ENCODE measurements at regions not wholly inside any gene's neighbourhood (a gene's known extent, or its start where the extent isn't known, plus 50 kb on each side); places are given as distances from the start of the nearest gene placed in this dataset.

DNA sequence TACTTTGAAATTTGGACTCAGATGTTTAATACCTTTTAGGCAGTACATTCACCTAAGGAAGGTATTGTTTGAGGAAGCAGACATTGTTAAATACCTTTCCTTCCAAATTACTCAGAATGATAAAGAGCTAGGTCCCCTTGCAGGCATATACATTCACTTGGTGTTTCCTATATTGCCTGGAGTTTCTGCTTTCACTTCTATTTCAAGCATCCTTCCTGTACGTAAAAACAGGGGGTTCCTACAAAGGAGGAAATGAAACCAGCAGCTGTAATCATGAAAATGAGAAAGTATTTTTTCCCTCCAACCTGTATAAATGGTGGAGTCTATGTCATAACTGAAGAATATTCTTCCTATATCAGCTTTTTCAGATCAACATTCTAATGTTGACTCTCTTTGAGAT is 90.4 kb upstream of the RASGEF1B start:
- H3K4me1 ChIP-seq (ENCODE audit: control insufficient read depth, insufficient read depth, low read length): no peaks in the 10 kb centered on the region
- no peak overlapping the region for H3K4me3 ChIP-seq (ENCODE audit: low read length)
- H3K4me3 Mint-ChIP-seq: no peak overlapping the region
- H3K27ac Mint-ChIP-seq: no peak overlapping the region
- WGBS, 2 experiments (ENCODE audit: insufficient coverage in 1 of 2, insufficient read length in 1 of 2): 100% methylated on average over 1 of the region's 1 CpG; no CpG with 5 or more reads in 1 of the 2 experiments
- H3K27me3 Mint-ChIP-seq (ENCODE audit: insufficient read depth): peaks cover 44% of the 10 kb centered on the region
- no peak overlapping the region for H3K9ac ChIP-seq (ENCODE audit: extremely low read depth, low read length, poor library complexity, severe bottlenecking)
- peaks cover 15% of the 10 kb centered on the region for H3K4me1 Mint-ChIP-seq
- H3K27me3 ChIP-seq (ENCODE audit: control insufficient read depth, insufficient read depth, low read length, poor library complexity, severe bottlenecking): peaks cover 67% of the 10 kb centered on the region
- H3K9me3 ChIP-seq (ENCODE audit: control insufficient read depth, low read length): no peaks in the 10 kb centered on the region
- no peaks in the 10 kb centered on the region for H3K9me3 Mint-ChIP-seq
- no peaks in the 10 kb centered on the region for H3K36me3 ChIP-seq (ENCODE audit: control insufficient read depth, insufficient read depth, low read length)
- no peak for DNase-seq
- TF ChIP-seq, protein P1, sequence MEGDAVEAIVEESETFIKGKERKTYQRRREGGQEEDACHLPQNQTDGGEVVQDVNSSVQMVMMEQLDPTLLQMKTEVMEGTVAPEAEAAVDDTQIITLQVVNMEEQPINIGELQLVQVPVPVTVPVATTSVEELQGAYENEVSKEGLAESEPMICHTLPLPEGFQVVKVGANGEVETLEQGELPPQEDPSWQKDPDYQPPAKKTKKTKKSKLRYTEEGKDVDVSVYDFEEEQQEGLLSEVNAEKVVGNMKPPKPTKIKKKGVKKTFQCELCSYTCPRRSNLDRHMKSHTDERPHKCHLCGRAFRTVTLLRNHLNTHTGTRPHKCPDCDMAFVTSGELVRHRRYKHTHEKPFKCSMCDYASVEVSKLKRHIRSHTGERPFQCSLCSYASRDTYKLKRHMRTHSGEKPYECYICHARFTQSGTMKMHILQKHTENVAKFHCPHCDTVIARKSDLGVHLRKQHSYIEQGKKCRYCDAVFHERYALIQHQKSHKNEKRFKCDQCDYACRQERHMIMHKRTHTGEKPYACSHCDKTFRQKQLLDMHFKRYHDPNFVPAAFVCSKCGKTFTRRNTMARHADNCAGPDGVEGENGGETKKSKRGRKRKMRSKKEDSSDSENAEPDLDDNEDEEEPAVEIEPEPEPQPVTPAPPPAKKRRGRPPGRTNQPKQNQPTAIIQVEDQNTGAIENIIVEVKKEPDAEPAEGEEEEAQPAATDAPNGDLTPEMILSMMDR (conservative IDR thresholded peaks at IDR 0.05): no peak
- H3K36me3 Mint-ChIP-seq (ENCODE audit: low read depth): no peaks in the 10 kb centered on the region
- H3K27ac ChIP-seq (ENCODE audit: low read depth, low read length): no peak overlapping the region

- peaks cover 2% of the 10 kb centered on the region for H3K9me3 Mint-ChIP-seq
- no peak for DNase-seq
- no peak overlapping the region for H3K27ac Mint-ChIP-seq
- no peaks in the 10 kb centered on the region for H3K9me3 ChIP-seq (ENCODE audit: control insufficient read depth, low read length)
- no peaks in the 10 kb centered on the region for H3K36me3 ChIP-seq (ENCODE audit: control insufficient read depth, insufficient read depth, low read length)
- peaks cover 13% of the 10 kb centered on the region for H3K4me1 Mint-ChIP-seq
- no peak overlapping the region for H3K4me3 Mint-ChIP-seq
- no peaks in the 10 kb centered on the region for H3K36me3 Mint-ChIP-seq (ENCODE audit: low read depth)
- H3K4me3 ChIP-seq (ENCODE audit: low read length): no peak overlapping the region
- peaks cover 62% of the 10 kb centered on the region for H3K27me3 ChIP-seq (ENCODE audit: control insufficient read depth, insufficient read depth, low read length, poor library complexity, severe bottlenecking)
- TF ChIP-seq, protein P1 (conservative IDR thresholded peaks at IDR 0.05): no peak
- H3K27ac ChIP-seq (ENCODE audit: low read depth, low read length): no peak overlapping the region
- peaks cover 44% of the 10 kb centered on the region for H3K27me3 Mint-ChIP-seq (ENCODE audit: insufficient read depth)
- H3K4me1 ChIP-seq (ENCODE audit: control insufficient read depth, insufficient read depth, low read length): no peaks in the 10 kb centered on the region
- H3K9ac ChIP-seq (ENCODE audit: extremely low read depth, low read length, poor library complexity, severe bottlenecking): no peak overlapping the region
Measured at GRCh38 chr4:81557306-81557705, 85.6 kb upstream of the RASGEF1B start.

DNA sequence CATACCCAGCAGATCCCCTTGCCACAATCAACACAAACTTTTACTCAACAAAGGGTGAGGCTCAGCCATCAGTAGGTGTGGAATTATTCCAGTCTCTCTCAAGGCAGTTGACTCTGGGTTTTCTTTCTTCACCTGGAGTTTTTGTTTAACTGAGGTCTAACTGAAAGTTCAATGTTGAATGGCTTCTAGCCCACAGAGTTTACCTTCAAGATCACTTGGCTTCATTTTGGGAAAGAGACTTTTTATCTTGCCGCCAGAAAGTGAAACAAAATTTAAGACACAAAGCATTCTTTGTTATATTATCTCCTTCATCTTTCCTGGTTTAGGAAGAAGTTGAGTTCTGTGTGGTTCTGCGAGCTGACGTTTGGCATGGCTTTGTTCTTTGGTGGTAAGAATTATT is 83.8 kb upstream of the RASGEF1B start:
- Mint-ChIP-seq H3K4me3 (no peak overlapping the region), H3K27ac (no peak overlapping the region), H3K36me3 (ENCODE audit: low read depth) (no peaks in the 10 kb centered on the region), H3K4me1 (peaks cover 13% of the 10 kb centered on the region), H3K27me3 (ENCODE audit: insufficient read depth) (peaks cover 32% of the 10 kb centered on the region), H3K9me3 (peaks cover 2% of the 10 kb centered on the region)
- Histone ChIP-seq H3K9me3 (ENCODE audit: control insufficient read depth, low read length) (no peaks in the 10 kb centered on the region), H3K36me3 (ENCODE audit: control insufficient read depth, insufficient read depth, low read length) (no peaks in the 10 kb centered on the region), H3K9ac (ENCODE audit: extremely low read depth, low read length, poor library complexity, severe bottlenecking) (no peak overlapping the region), H3K4me3 (ENCODE audit: low read length) (no peak overlapping the region), H3K4me1 (ENCODE audit: control insufficient read depth, insufficient read depth, low read length) (no peaks in the 10 kb centered on the region), H3K27ac (ENCODE audit: low read depth, low read length) (no peak overlapping the region), H3K27me3 (ENCODE audit: control insufficient read depth, insufficient read depth, low read length, poor library complexity, severe bottlenecking) (peaks cover 43% of the 10 kb centered on the region)
- WGBS, 2 experiments (ENCODE audit: insufficient coverage in 1 of 2, insufficient read length in 1 of 2): 64% methylated on average over 3 of the region's 3 CpGs; no CpG with 5 or more reads in 1 of the 2 experiments
- no peak for DNase-seq
- TF ChIP-seq, protein P1 (conservative IDR thresholded peaks at IDR 0.05): no peak
